Stimulated activated memory B cell treated with anti-CD40 and anti-IgM and Interleukin-4, amounts not matched to agents 10 μg/mL and 1 μg/mL and 100 μg/mL, for 72 hours (primary cell): ENCODE measurements at regions not wholly inside any gene's neighbourhood (a gene's known extent, or its start where the extent isn't known, plus 50 kb on each side); places are given as distances from the start of the nearest gene placed in this dataset.

Experiments
- ATAC-seq: fragments of 150-1000 bp; cut with Tn5 transposase; 2 replicates; pipeline ENCODE4 v1.10.0; 2021
- H3K27ac Mint-ChIP-seq: one replicate; pipeline ENCODE4 v1.8.0; 2022; ENCODE audit warnings: mild to moderate bottlenecking, mixed read lengths
- H3K27me3 Mint-ChIP-seq: one replicate; pipeline ENCODE4 v1.8.0; 2022; ENCODE audit warnings: mixed read lengths
- H3K36me3 Mint-ChIP-seq: one replicate; pipeline ENCODE4 v1.8.0; 2022; ENCODE audit warnings: mixed read lengths
- H3K4me1 Mint-ChIP-seq: one replicate; pipeline ENCODE4 v1.8.0; 2022; ENCODE audit warnings: mixed read lengths
- H3K4me3 Mint-ChIP-seq: one replicate; pipeline ENCODE4 v1.8.0; 2022; ENCODE audit warnings: mild to moderate bottlenecking, moderate library complexity, mixed read lengths
- H3K9me3 Mint-ChIP-seq: one replicate; pipeline ENCODE4 v1.8.0; 2022; ENCODE audit warnings: mixed read lengths

- Mint-ChIP-seq H3K4me1 (no peaks in the 10 kb centered on the region), H3K27me3 (no peaks in the 10 kb centered on the region), H3K27ac (no peak overlapping the region), H3K9me3 (peaks cover 3% of the 10 kb centered on the region), H3K4me3 (no peak overlapping the region), H3K36me3 (no peaks in the 10 kb centered on the region)
- no peak for ATAC-seq
These were observed 268.3 kb upstream of the MIR17HG start for GRCh38 chr13:91079176-91079575.

GRCh38 chr13:91085127-91085526 lies 262.4 kb upstream of the MIR17HG start:
- peaks cover 3% of the 10 kb centered on the region for H3K9me3 Mint-ChIP-seq
- H3K27me3 Mint-ChIP-seq = no peaks in the 10 kb centered on the region
- no peaks in the 10 kb centered on the region for H3K4me1 Mint-ChIP-seq
- no peak overlapping the region for H3K27ac Mint-ChIP-seq
- ATAC-seq = no peak
- no peaks in the 10 kb centered on the region for H3K36me3 Mint-ChIP-seq
- no peak overlapping the region for H3K4me3 Mint-ChIP-seq

- ATAC-seq = no peak
- H3K4me1 Mint-ChIP-seq = no peaks in the 10 kb centered on the region
- H3K4me3 Mint-ChIP-seq = no peak overlapping the region
- H3K9me3 Mint-ChIP-seq = no peaks in the 10 kb centered on the region
- no peaks in the 10 kb centered on the region for H3K27me3 Mint-ChIP-seq
- H3K27ac Mint-ChIP-seq = no peak overlapping the region
- H3K36me3 Mint-ChIP-seq = no peaks in the 10 kb centered on the region
These were observed 260.4 kb upstream of the MIR17HG start for GRCh38 chr13:91086936-91087716.

GRCh38 chr13:91097269-91097668 lies 250.2 kb upstream of the MIR17HG start:
- Mint-ChIP-seq H3K27ac (no peak overlapping the region), H3K36me3 (no peaks in the 10 kb centered on the region), H3K27me3 (no peaks in the 10 kb centered on the region), H3K4me3 (no peak overlapping the region), H3K4me1 (no peaks in the 10 kb centered on the region), H3K9me3 (no peaks in the 10 kb centered on the region)
- no peak for ATAC-seq

- Mint-ChIP-seq H3K36me3 (no peaks in the 10 kb centered on the region), H3K27ac (no peak overlapping the region), H3K9me3 (peaks cover 3% of the 10 kb centered on the region), H3K4me3 (no peak overlapping the region), H3K27me3 (no peaks in the 10 kb centered on the region), H3K4me1 (no peaks in the 10 kb centered on the region)
- ATAC-seq = no peak
These were observed 247.6 kb upstream of the MIR17HG start for GRCh38 chr13:91099877-91100276.

- Mint-ChIP-seq H3K4me1 (no peaks in the 10 kb centered on the region), H3K27ac (no peak overlapping the region), H3K36me3 (no peaks in the 10 kb centered on the region), H3K4me3 (no peak overlapping the region), H3K27me3 (no peaks in the 10 kb centered on the region), H3K9me3 (peaks cover 3% of the 10 kb centered on the region)
- no peak for ATAC-seq
These were observed 246.5 kb upstream of the MIR17HG start for GRCh38 chr13:91100944-91101343.

GRCh38 chr13:91101381-91101780 lies 246.1 kb upstream of the MIR17HG start:
- Mint-ChIP-seq H3K36me3 (no peaks in the 10 kb centered on the region), H3K4me3 (no peak overlapping the region), H3K27ac (no peak overlapping the region), H3K27me3 (no peaks in the 10 kb centered on the region), H3K9me3 (peaks cover 3% of the 10 kb centered on the region), H3K4me1 (no peaks in the 10 kb centered on the region)
- no peak for ATAC-seq

GRCh38 chr13:91105270-91105669 lies 242.2 kb upstream of the MIR17HG start:
- no peak for ATAC-seq
- Mint-ChIP-seq H3K27me3 (no peaks in the 10 kb centered on the region), H3K4me1 (no peaks in the 10 kb centered on the region), H3K4me3 (no peak overlapping the region), H3K9me3 (peaks cover 3% of the 10 kb centered on the region), H3K27ac (no peak overlapping the region), H3K36me3 (no peaks in the 10 kb centered on the region)

GRCh38 chr13:91106565-91106964 lies 240.9 kb upstream of the MIR17HG start:
- no peak for ATAC-seq
- Mint-ChIP-seq H3K4me3 (no peak overlapping the region), H3K36me3 (no peaks in the 10 kb centered on the region), H3K27me3 (peaks cover 7% of the 10 kb centered on the region), H3K4me1 (no peaks in the 10 kb centered on the region), H3K9me3 (peaks cover 3% of the 10 kb centered on the region), H3K27ac (no peak overlapping the region)

- no peaks in the 10 kb centered on the region for H3K36me3 Mint-ChIP-seq
- H3K27me3 Mint-ChIP-seq = peaks cover 7% of the 10 kb centered on the region
- ATAC-seq = no peak
- H3K9me3 Mint-ChIP-seq = peaks cover 3% of the 10 kb centered on the region
- H3K4me3 Mint-ChIP-seq = no peak overlapping the region
- H3K4me1 Mint-ChIP-seq = no peaks in the 10 kb centered on the region
- no peak overlapping the region for H3K27ac Mint-ChIP-seq
These were observed 239.2 kb upstream of the MIR17HG start for GRCh38 chr13:91108315-91108714.

GRCh38 chr13:91111476-91112200 lies 235.8 kb upstream of the MIR17HG start:
- Mint-ChIP-seq H3K9me3 (no peaks in the 10 kb centered on the region), H3K27me3 (peaks cover 7% of the 10 kb centered on the region), H3K4me1 (no peaks in the 10 kb centered on the region), H3K36me3 (no peaks in the 10 kb centered on the region), H3K27ac (no peak overlapping the region), H3K4me3 (no peak overlapping the region)
- ATAC-seq = no peak

- no peak for ATAC-seq
- Mint-ChIP-seq H3K27me3 (peaks cover 7% of the 10 kb centered on the region), H3K9me3 (no peaks in the 10 kb centered on the region), H3K36me3 (no peaks in the 10 kb centered on the region), H3K27ac (no peak overlapping the region), H3K4me1 (no peaks in the 10 kb centered on the region), H3K4me3 (no peak overlapping the region)
These were observed 235.1 kb upstream of the MIR17HG start for GRCh38 chr13:91112201-91112923.

GRCh38 chr13:91112924-91113277 lies 234.6 kb upstream of the MIR17HG start:
- H3K36me3 Mint-ChIP-seq = no peaks in the 10 kb centered on the region

GRCh38 chr13:91115776-91116175 lies 231.7 kb upstream of the MIR17HG start:
- ATAC-seq = no peak
- H3K9me3 Mint-ChIP-seq = no peaks in the 10 kb centered on the region
- no peaks in the 10 kb centered on the region for H3K36me3 Mint-ChIP-seq
- H3K27ac Mint-ChIP-seq = no peak overlapping the region
- no peak overlapping the region for H3K4me3 Mint-ChIP-seq
- H3K27me3 Mint-ChIP-seq = peaks cover 5% of the 10 kb centered on the region
- no peaks in the 10 kb centered on the region for H3K4me1 Mint-ChIP-seq

More at GRCh38 chr13:91112924-91113277, 234.6 kb upstream of the MIR17HG start:
- Mint-ChIP-seq H3K9me3 (no peaks in the 10 kb centered on the region), H3K4me1 (no peaks in the 10 kb centered on the region), H3K27me3 (peaks cover 7% of the 10 kb centered on the region), H3K27ac (no peak overlapping the region), H3K4me3 (no peak overlapping the region)
- no peak for ATAC-seq

- Mint-ChIP-seq H3K4me3 (no peak overlapping the region), H3K9me3 (no peaks in the 10 kb centered on the region), H3K4me1 (no peaks in the 10 kb centered on the region), H3K36me3 (no peaks in the 10 kb centered on the region), H3K27ac (no peak overlapping the region), H3K27me3 (no peaks in the 10 kb centered on the region)
- ATAC-seq = no peak
These were observed 230.1 kb upstream of the MIR17HG start for GRCh38 chr13:91117351-91117750.
